Choroid plexus epithelial cell (primary cell): ENCODE measurements at regions not wholly inside any gene's neighbourhood (a gene's known extent, or its start where the extent isn't known, plus 50 kb on each side); places are given as distances from the start of the nearest gene placed in this dataset.

Experiments used
- DNase-seq: peaks from one replicate; pipeline ENCODE4 v3.0.0-alpha.2; 2010; ENCODE audit warnings: low read depth
- H3K4me3 ChIP-seq: 2 replicates; pipeline ENCODE4 v1.5.1; 2011; ENCODE audit warnings: low read depth, mild to moderate bottlenecking, control low read depth, low read length, moderate library complexity
- TF ChIP-seq, protein P1 (sequence below): conservative IDR thresholded peaks from 2 replicates; pipeline ENCODE4 v1.5.1; 2011; ENCODE audit warnings: low read depth, mild to moderate bottlenecking, control low read depth, inconsistent platforms, low read length, moderate library complexity

DNA sequence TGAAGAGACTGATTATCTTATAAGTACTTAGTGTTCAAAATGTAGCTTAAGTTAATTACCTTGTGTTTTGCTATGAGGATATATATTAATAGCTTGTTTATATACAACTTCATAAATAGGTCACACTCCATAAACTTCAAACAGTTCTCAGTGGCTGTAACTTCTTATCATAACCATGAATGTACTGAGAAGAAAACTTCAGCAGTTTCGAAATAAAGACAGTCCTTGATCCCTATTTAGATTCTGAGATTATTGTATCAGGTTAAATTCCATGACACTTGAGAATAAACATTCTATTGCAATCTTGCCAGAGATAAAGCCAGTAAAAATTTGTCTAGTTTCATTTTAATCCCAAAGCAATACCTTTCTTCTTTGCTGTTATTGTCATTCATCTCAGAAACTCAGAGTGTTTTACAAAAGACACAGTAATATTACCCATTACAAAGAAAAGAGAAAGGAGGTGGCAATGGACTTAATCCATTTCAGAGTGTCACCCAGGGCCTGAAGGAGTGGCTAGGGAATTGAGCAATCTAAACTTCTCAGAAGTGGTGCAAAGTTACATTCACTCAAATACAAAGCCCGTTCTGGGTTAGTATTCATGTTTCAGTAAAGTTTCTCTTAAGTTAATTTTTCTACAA is 403.6 kb downstream of the SEMA3D start:
- DNase-seq, result peak; percentile 60
- H3K4me3 ChIP-seq, result no peak overlapping the region
- TF ChIP-seq, protein P1, sequence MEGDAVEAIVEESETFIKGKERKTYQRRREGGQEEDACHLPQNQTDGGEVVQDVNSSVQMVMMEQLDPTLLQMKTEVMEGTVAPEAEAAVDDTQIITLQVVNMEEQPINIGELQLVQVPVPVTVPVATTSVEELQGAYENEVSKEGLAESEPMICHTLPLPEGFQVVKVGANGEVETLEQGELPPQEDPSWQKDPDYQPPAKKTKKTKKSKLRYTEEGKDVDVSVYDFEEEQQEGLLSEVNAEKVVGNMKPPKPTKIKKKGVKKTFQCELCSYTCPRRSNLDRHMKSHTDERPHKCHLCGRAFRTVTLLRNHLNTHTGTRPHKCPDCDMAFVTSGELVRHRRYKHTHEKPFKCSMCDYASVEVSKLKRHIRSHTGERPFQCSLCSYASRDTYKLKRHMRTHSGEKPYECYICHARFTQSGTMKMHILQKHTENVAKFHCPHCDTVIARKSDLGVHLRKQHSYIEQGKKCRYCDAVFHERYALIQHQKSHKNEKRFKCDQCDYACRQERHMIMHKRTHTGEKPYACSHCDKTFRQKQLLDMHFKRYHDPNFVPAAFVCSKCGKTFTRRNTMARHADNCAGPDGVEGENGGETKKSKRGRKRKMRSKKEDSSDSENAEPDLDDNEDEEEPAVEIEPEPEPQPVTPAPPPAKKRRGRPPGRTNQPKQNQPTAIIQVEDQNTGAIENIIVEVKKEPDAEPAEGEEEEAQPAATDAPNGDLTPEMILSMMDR, result no peak

GRCh38 chr7:84781838-84782237 is 405.0 kb downstream of the SEMA3D start:
- no peak for DNase-seq
- TF ChIP-seq, protein P1, result no peak
- H3K4me3 ChIP-seq, result no peak overlapping the region

- H3K4me3 ChIP-seq, result no peak overlapping the region
- TF ChIP-seq, protein P1, result no peak
- DNase-seq, result no peak
Measured at GRCh38 chr7:84780158-84781124, 406.4 kb downstream of the SEMA3D start.

GRCh38 chr7:84757761-84758160 is 429.1 kb downstream of the SEMA3D start:
- DNase-seq, result peak; percentile 8
- TF ChIP-seq, protein P1, result no peak
- no peak overlapping the region for H3K4me3 ChIP-seq

GRCh38 chr7:84746353-84746752 is 440.5 kb downstream of the SEMA3D start:
- TF ChIP-seq, protein P1, result no peak
- peak; percentile 54 for DNase-seq
- H3K4me3 ChIP-seq, result no peak overlapping the region

GRCh38 chr7:84744385-84744784 is 442.5 kb downstream of the SEMA3D start:
- TF ChIP-seq, protein P1, result no peak
- DNase-seq, result peak; percentile 63
- no peak overlapping the region for H3K4me3 ChIP-seq
